Neural crest cell (in vitro differentiated cells): ENCODE measurements at regions not wholly inside any gene's neighbourhood (a gene's known extent, or its start where the extent isn't known, plus 50 kb on each side); places are given as distances from the start of the nearest gene placed in this dataset.

Experiments
- DNase-seq: peaks from one replicate; pipeline ENCODE4 v3.0.0; 2021; ENCODE audit warnings: low read depth, mixed read lengths, low spot score
- H3K27ac Mint-ChIP-seq: one replicate; pipeline ENCODE4 v1.8.0; 2021; ENCODE audit warnings: mild to moderate bottlenecking, mixed read lengths; ENCODE audit not compliant: unreplicated experiment
- H3K27me3 Mint-ChIP-seq: 2 replicates; pipeline ENCODE4 v1.8.0; 2021; ENCODE audit warnings: low read depth, mild to moderate bottlenecking, mixed read lengths
- H3K36me3 Mint-ChIP-seq: 2 replicates; pipeline ENCODE4 v1.8.0; 2021; ENCODE audit warnings: low read depth, mild to moderate bottlenecking, mixed read lengths
- H3K4me1 Mint-ChIP-seq: 2 replicates; pipeline ENCODE4 v1.8.0; 2021; ENCODE audit warnings: mixed read lengths
- H3K4me3 Mint-ChIP-seq: one replicate; pipeline ENCODE4 v1.8.0; 2021; ENCODE audit warnings: mild to moderate bottlenecking, mixed read lengths
- H3K9me3 Mint-ChIP-seq: 2 replicates; pipeline ENCODE4 v1.8.0; 2021; ENCODE audit warnings: mixed read lengths
- TF ChIP-seq, protein P1 (sequence below): fragments of 200-600 bp; sonication (generic); conservative IDR thresholded peaks from 2 replicates; pipeline ENCODE4 v1.5.0; 2021; ENCODE audit warnings: antibody characterized with exemption, mild to moderate bottlenecking

DNA sequence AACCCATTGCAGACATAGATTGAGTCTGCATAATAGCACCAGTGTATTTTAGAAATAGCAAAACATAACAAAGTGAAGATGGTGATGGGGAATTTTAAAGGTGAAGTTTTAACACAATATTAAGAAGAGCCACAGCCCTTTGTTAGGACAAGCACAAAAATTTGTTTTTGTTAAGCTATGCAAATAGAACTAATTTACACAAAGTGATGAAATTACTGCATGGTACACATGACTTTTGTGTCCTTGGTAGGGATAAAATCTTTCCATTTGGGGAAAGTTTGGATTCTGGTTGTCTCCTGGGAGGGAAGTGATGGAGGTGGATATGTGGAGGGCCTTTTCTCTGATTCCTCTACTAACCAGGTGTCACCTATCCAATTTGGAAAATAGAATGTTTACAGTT, 50.4 kb upstream of the MTNR1B start:
- H3K4me1 Mint-ChIP-seq = peaks cover 11% of the 10 kb centered on the region
- no peak overlapping the region for H3K4me3 Mint-ChIP-seq
- no peaks in the 10 kb centered on the region for H3K36me3 Mint-ChIP-seq
- no peak for DNase-seq
- no peaks in the 10 kb centered on the region for H3K27me3 Mint-ChIP-seq
- TF ChIP-seq, protein P1, sequence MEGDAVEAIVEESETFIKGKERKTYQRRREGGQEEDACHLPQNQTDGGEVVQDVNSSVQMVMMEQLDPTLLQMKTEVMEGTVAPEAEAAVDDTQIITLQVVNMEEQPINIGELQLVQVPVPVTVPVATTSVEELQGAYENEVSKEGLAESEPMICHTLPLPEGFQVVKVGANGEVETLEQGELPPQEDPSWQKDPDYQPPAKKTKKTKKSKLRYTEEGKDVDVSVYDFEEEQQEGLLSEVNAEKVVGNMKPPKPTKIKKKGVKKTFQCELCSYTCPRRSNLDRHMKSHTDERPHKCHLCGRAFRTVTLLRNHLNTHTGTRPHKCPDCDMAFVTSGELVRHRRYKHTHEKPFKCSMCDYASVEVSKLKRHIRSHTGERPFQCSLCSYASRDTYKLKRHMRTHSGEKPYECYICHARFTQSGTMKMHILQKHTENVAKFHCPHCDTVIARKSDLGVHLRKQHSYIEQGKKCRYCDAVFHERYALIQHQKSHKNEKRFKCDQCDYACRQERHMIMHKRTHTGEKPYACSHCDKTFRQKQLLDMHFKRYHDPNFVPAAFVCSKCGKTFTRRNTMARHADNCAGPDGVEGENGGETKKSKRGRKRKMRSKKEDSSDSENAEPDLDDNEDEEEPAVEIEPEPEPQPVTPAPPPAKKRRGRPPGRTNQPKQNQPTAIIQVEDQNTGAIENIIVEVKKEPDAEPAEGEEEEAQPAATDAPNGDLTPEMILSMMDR = no peak
- H3K27ac Mint-ChIP-seq = no peak overlapping the region
- peaks cover 4% of the 10 kb centered on the region for H3K9me3 Mint-ChIP-seq
